SU-DHL-6 (cell line): ENCODE measurements at regions not wholly inside any gene's neighbourhood (a gene's known extent, or its start where the extent isn't known, plus 50 kb on each side); places are given as distances from the start of the nearest gene placed in this dataset.

Source experiments
- EZH2phosphoT487 ChIP-seq: fragments of 200-600 bp; sonication (generic), shearing (Covaris generic); conservative IDR thresholded peaks from 2 replicates; pipeline ENCODE4 v1.6.1; 2018; ENCODE audit warnings: mild to moderate bottlenecking, antibody characterized with exemption, low read length, moderate library complexity, mixed read lengths
- TF ChIP-seq, protein P1 (sequence below): fragments of 200-600 bp; sonication (generic); IDR thresholded peaks from one replicate; pipeline ENCODE4 v1.5.1; 2017; ENCODE audit warnings: antibody characterized with exemption, mild to moderate bottlenecking, low read length, moderate library complexity; ENCODE audit not compliant: insufficient read depth, poor library complexity, severe bottlenecking

DNA sequence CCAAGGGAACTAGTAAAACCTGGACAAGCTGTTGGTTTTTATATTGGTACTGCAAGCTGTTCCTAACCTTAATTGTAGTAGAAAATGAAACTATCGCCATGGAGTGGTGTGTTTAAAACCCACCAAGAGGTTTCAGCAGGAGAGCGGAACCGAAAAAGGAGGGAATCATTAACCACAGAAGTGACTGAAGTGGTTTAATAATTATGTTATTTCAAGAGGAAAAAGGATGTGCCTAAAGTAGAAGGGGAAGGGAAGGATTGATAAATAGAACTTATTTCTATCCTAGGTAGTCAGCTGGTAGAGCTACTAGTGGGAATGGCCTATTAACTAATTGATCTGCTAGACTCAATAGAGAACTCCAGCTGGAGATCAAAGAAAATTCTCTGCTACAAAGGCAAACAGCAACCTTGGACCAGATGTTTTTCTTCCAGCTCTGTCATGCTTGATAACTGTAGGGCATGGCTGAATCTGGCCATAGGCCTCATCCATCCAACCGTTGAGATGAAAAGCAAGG, 91.8 kb downstream of the BAMBI start:
- TF ChIP-seq, protein P1, sequence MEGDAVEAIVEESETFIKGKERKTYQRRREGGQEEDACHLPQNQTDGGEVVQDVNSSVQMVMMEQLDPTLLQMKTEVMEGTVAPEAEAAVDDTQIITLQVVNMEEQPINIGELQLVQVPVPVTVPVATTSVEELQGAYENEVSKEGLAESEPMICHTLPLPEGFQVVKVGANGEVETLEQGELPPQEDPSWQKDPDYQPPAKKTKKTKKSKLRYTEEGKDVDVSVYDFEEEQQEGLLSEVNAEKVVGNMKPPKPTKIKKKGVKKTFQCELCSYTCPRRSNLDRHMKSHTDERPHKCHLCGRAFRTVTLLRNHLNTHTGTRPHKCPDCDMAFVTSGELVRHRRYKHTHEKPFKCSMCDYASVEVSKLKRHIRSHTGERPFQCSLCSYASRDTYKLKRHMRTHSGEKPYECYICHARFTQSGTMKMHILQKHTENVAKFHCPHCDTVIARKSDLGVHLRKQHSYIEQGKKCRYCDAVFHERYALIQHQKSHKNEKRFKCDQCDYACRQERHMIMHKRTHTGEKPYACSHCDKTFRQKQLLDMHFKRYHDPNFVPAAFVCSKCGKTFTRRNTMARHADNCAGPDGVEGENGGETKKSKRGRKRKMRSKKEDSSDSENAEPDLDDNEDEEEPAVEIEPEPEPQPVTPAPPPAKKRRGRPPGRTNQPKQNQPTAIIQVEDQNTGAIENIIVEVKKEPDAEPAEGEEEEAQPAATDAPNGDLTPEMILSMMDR, result no peak
- TF ChIP-seq EZH2phosphoT487, result no peak
